Endothelial cell of umbilical vein (primary cell): ENCODE measurements at regions not wholly inside any gene's neighbourhood (a gene's known extent, or its start where the extent isn't known, plus 50 kb on each side); places are given as distances from the start of the nearest gene placed in this dataset.

Source experiments
- BruUV-seq: library from RNA; stranded (reverse); fragments of 400-500 nt; replicated peaks from 2 replicates; lab custom pipeline; 2021; lab: Mats Ljungman, UMichigan
- CTCF ChIA-PET: fragments of 300-600, 350-600 bp; sonication (Branson Sonifier 250); formaldehyde crosslinking; loops from one replicate; lab custom pipeline; 2021; ENCODE audit warnings: antibody characterized with exemption, inconsistent platforms; lab: Charles Lee
- POLR2A ChIA-PET: fragments of 300-600, 350-600 bp; sonication (Branson Sonifier 250); formaldehyde crosslinking; loops from one replicate; lab custom pipeline; 2021; ENCODE audit warnings: antibody characterized with exemption, inconsistent platforms; lab: Charles Lee
- DNase-seq: peaks from one replicate; pipeline ENCODE4 v3.0.0-alpha.2; 2011; ENCODE audit warnings: low read depth, low spot score
- FAIRE-seq: peaks from 2 replicates; lab custom pipeline; 2011; peaks lifted over from hg19 to GRCh38; lab: Jason Lieb, UNC
- H2AFZ ChIP-seq: 2 replicates; pipeline ENCODE4 v1.6.0; 2012; ENCODE audit warnings: low read depth, low read length, control low read depth, inconsistent platforms
- H3K27ac ChIP-seq: 2 replicates; pipeline ENCODE4 v1.5.1; 2011; ENCODE audit warnings: low read depth, mild to moderate bottlenecking, control low read depth, low read length, moderate library complexity; ENCODE audit not compliant: insufficient read depth
- H3K27me3 ChIP-seq, 2 experiments: 2 replicates each; pipeline versions ENCODE4 v1.6.0 to v1.6.1; 2011; ENCODE audit warnings: low read length in 2 of 2, mixed read lengths in 1 of 2; ENCODE audit not compliant: control insufficient read depth in 2 of 2, insufficient read depth in 2 of 2
- H3K36me3 ChIP-seq, 2 experiments: 2 replicates in 1 of 2; 3 replicates in 1 of 2; pipeline ENCODE4 v1.5.1; 2011; ENCODE audit warnings: low read length in 2 of 2, mild to moderate bottlenecking in 1 of 2, moderate library complexity in 1 of 2; ENCODE audit not compliant: control insufficient read depth in 2 of 2, insufficient read depth in 2 of 2; ENCODE audit errors: extremely low read depth in 1 of 2
- H3K4me1 ChIP-seq: 3 replicates; pipeline ENCODE4 v1.5.1; 2011; ENCODE audit warnings: mild to moderate bottlenecking, low read length; ENCODE audit not compliant: control insufficient read depth, insufficient read depth; ENCODE audit errors: extremely low read depth
- H3K4me2 ChIP-seq: 2 replicates; pipeline ENCODE4 v1.6.1; 2011; ENCODE audit warnings: low read length, control low read depth, mixed read lengths; ENCODE audit not compliant: insufficient read depth
- H3K4me3 ChIP-seq, 3 experiments: fragments of 200-600 bp in 1 of 3; sonication (generic), shearing (Covaris generic) in 1 of 3; replicated peaks in 1 of 3; 2 replicates each; pipeline ENCODE4 v1.5.1; 2011 to 2016; ENCODE audit warnings: control low read depth in 3 of 3, low read length in 3 of 3, mild to moderate bottlenecking in 2 of 3, inconsistent platforms in 1 of 3, low read depth in 1 of 3, moderate library complexity in 1 of 3; ENCODE audit not compliant: insufficient read depth in 1 of 3
- H3K79me2 ChIP-seq: 2 replicates; pipeline ENCODE4 v1.6.0; 2012; ENCODE audit warnings: low read length, inconsistent platforms; ENCODE audit not compliant: control insufficient read depth, insufficient read depth
- H3K9ac ChIP-seq: replicated peaks from 2 replicates; pipeline ENCODE3; 2011; ENCODE audit warnings: low read length, control low read depth; ENCODE audit not compliant: insufficient read depth; ENCODE audit errors: extremely low read depth
- H3K9me1 ChIP-seq: replicated peaks from 3 replicates; pipeline ENCODE4 v1.6.0; 2011; ENCODE audit warnings: mild to moderate bottlenecking, low read length; ENCODE audit not compliant: control insufficient read depth, insufficient read depth; ENCODE audit errors: extremely low read depth
- H3K9me3 ChIP-seq: replicated peaks from 2 replicates; pipeline ENCODE4 v1.5.1; 2012; ENCODE audit warnings: low read length, inconsistent platforms; ENCODE audit not compliant: control insufficient read depth, insufficient read depth
- H4K20me1 ChIP-seq: replicated peaks from 2 replicates; pipeline ENCODE3; 2011; ENCODE audit warnings: mild to moderate bottlenecking, low read length; ENCODE audit not compliant: control insufficient read depth, insufficient read depth; ENCODE audit errors: extremely low read depth
- FOS ChIP-seq: IDR thresholded peaks from 2 replicates; pipeline ENCODE4 v1.6.1; 2011; ENCODE audit warnings: mild to moderate bottlenecking, low read length, moderate library complexity, borderline replicate concordance; ENCODE audit not compliant: insufficient read depth
- JUN ChIP-seq: IDR thresholded peaks from 2 replicates; pipeline ENCODE4 v1.6.1; 2011; ENCODE audit warnings: borderline replicate concordance, low read depth; ENCODE audit not compliant: insufficient read length, insufficient read depth
- dilution Hi-C: fragments of 300-500 bp; cut with MboI; formaldehyde crosslinking; loops from one replicate; pipeline ENCODE4 v1.15.0; 2019; ENCODE audit warnings: low sequenced_read_pairs; ENCODE audit not compliant: extremely low pct_ligation_motif_present
- intact Hi-C: fragments of 100-400 bp; cut with micrococcal nuclease; formaldehyde crosslinking; loops from one replicate; pipeline ENCODE4 v1.10.0; 2022
- TF ChIP-seq, protein P1 (sequence below), 2 donors: IDR thresholded peaks; 1 replicate in 1 of 2; 2 replicates in 1 of 2; pipeline ENCODE4 v1.5.1; 2011; ENCODE audit warnings: low read length in 2 of 2, mild to moderate bottlenecking in 2 of 2, moderate library complexity in 2 of 2, control low read depth in 1 of 2, inconsistent platforms in 1 of 2, low read depth in 1 of 2; ENCODE audit not compliant: insufficient read depth in 1 of 2; ENCODE audit errors: extremely low read depth in 1 of 2

- no peaks in the 10 kb centered on the region for H3K79me2 ChIP-seq
- no peaks in the 10 kb centered on the region for H3K27me3 ChIP-seq
- H3K27ac ChIP-seq, result no peak overlapping the region
- H3K9ac ChIP-seq, result no peak overlapping the region
- BruUV-seq, result no TSS peak
- no peaks in the 10 kb centered on the region for H4K20me1 ChIP-seq
- no peak overlapping the region for H2AFZ ChIP-seq
- no peaks in the 10 kb centered on the region for H3K9me1 ChIP-seq
- H3K4me1 ChIP-seq, result no peaks in the 10 kb centered on the region
- DNase-seq (no peak), FAIRE-seq (no peak)
- no peak overlapping the region for H3K4me3 ChIP-seq
- H3K36me3 ChIP-seq, result no peaks in the 10 kb centered on the region
- no peaks in the 10 kb centered on the region for H3K9me3 ChIP-seq
- H3K4me2 ChIP-seq, result no peak overlapping the region
- POLR2A ChIA-PET, result no interaction called here
- TF ChIP-seq, protein P1, sequence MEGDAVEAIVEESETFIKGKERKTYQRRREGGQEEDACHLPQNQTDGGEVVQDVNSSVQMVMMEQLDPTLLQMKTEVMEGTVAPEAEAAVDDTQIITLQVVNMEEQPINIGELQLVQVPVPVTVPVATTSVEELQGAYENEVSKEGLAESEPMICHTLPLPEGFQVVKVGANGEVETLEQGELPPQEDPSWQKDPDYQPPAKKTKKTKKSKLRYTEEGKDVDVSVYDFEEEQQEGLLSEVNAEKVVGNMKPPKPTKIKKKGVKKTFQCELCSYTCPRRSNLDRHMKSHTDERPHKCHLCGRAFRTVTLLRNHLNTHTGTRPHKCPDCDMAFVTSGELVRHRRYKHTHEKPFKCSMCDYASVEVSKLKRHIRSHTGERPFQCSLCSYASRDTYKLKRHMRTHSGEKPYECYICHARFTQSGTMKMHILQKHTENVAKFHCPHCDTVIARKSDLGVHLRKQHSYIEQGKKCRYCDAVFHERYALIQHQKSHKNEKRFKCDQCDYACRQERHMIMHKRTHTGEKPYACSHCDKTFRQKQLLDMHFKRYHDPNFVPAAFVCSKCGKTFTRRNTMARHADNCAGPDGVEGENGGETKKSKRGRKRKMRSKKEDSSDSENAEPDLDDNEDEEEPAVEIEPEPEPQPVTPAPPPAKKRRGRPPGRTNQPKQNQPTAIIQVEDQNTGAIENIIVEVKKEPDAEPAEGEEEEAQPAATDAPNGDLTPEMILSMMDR (IDR thresholded peaks at IDR 0.05; ENCODE audit: extremely low read depth in 1 of 2, insufficient read depth in 1 of 2, low read depth in 1 of 2, low read length in 2 of 2), result no peak
- no peak for TF ChIP-seq FOS
- dilution Hi-C loops (no loop called here), intact Hi-C loops (no loop called here)
- CTCF ChIA-PET, result interaction anchor here (0.8 to 1.4 kb wide), 5 partner anchors 9 to 210 kb away, joined by 3 to 6 read pairs (median 3); no protein-coding TSS in a partner anchor
These were observed 228.1 kb upstream of the CAMK1G start for GRCh38 chr1:209355415-209355814.

GRCh38 chr1:209356976-209357377 is 226.5 kb upstream of the CAMK1G start:
- Histone ChIP-seq H3K9ac (no peak overlapping the region), H3K4me2 (no peak overlapping the region), H2AFZ (no peak overlapping the region), H3K4me3 (no peak overlapping the region), H3K27ac (no peak overlapping the region), H3K4me1 (no peaks in the 10 kb centered on the region), H3K79me2 (no peaks in the 10 kb centered on the region), H3K9me3 (no peaks in the 10 kb centered on the region), H3K27me3 (no peaks in the 10 kb centered on the region), H4K20me1 (no peaks in the 10 kb centered on the region), H3K36me3 (no peaks in the 10 kb centered on the region), H3K9me1 (no peaks in the 10 kb centered on the region)
- POLR2A ChIA-PET, result no interaction called here
- DNase-seq (no peak), FAIRE-seq (no peak)
- dilution Hi-C loops (no loop called here), intact Hi-C loops (no loop called here)
- no peak for TF ChIP-seq JUN
- BruUV-seq, result no TSS peak
- CTCF ChIA-PET, result interaction anchor here (1.0 kb wide), 1 partner anchor 10 kb away, joined by 3 read pairs; no protein-coding TSS in a partner anchor
